HepG2 (cell line): ENCODE measurements at regions not wholly inside any gene's neighbourhood (a gene's known extent, or its start where the extent isn't known, plus 50 kb on each side); places are given as distances from the start of the nearest gene placed in this dataset.
A peak's percentile ranks its signal among the peaks of the same experiment; 100 is the strongest.

Experiments used
- ATF3 ChIP-seq: sonication (generic); formaldehyde crosslinking; IDR thresholded peaks from 2 replicates; pipeline ENCODE4 v1.4.0; 2020; ENCODE audit warnings: missing genetic modification reagents
- CHCHD3 ChIP-seq: sonication (generic); formaldehyde crosslinking; IDR thresholded peaks from 2 replicates; pipeline ENCODE4 v1.8.0; 2022; ENCODE audit warnings: mild to moderate bottlenecking, missing genetic modification reagents, moderate library complexity
- CREBL2 ChIP-seq: sonication (generic); formaldehyde crosslinking; IDR thresholded peaks from 2 replicates; pipeline ENCODE4 v1.8.1; 2023; ENCODE audit warnings: missing genetic modification reagents, mild to moderate bottlenecking, borderline replicate concordance
- FOXJ3 ChIP-seq: sonication (generic); formaldehyde crosslinking; IDR thresholded peaks from 2 replicates; pipeline ENCODE4 v1.4.0; 2020; ENCODE audit warnings: missing genetic modification reagents, mild to moderate bottlenecking, borderline replicate concordance
- GABPB1 ChIP-seq: IDR thresholded peaks from 2 replicates; pipeline ENCODE4 v1.6.1; 2016; ENCODE audit warnings: mild to moderate bottlenecking, missing genetic modification reagents, moderate library complexity, missing compliant biosample characterization
- GLMP ChIP-seq: sonication (generic); formaldehyde crosslinking; IDR thresholded peaks from 2 replicates; pipeline ENCODE4 v1.9.0; 2021; ENCODE audit warnings: missing genetic modification reagents, mild to moderate bottlenecking, borderline replicate concordance
- ISL2 ChIP-seq: sonication (generic); formaldehyde crosslinking; IDR thresholded peaks from 2 replicates; pipeline ENCODE4 v1.5.0; 2020; ENCODE audit warnings: missing genetic modification reagents
- JDP2 ChIP-seq: sonication (generic); formaldehyde crosslinking; IDR thresholded peaks from 2 replicates; pipeline ENCODE4 v1.8.1; 2022; ENCODE audit warnings: missing genetic modification reagents, borderline replicate concordance
- KDM2A ChIP-seq: sonication (generic); formaldehyde crosslinking; IDR thresholded peaks from 2 replicates; pipeline ENCODE4 v1.4.0; 2020; ENCODE audit warnings: low read depth, missing genetic modification reagents, borderline replicate concordance
- MTERF4 ChIP-seq: sonication (generic); formaldehyde crosslinking; IDR thresholded peaks from 2 replicates; pipeline ENCODE4 v1.8.0; 2023; ENCODE audit warnings: mild to moderate bottlenecking, missing genetic modification reagents
- NONO ChIP-seq, 2 experiments: fragments of 450-650 bp in 1 of 2; sonication (generic) in 1 of 2; formaldehyde crosslinking in 1 of 2; IDR thresholded peaks in 1 of 2; conservative IDR thresholded peaks in 1 of 2; 2 replicates each; pipeline versions ENCODE4 v1.6.1 to v1.8.0; 2017 to 2022; ENCODE audit warnings: mild to moderate bottlenecking in 1 of 2, missing genetic modification reagents in 1 of 2, moderate library complexity in 1 of 2
- PHF5A ChIP-seq: IDR thresholded peaks from one replicate; pipeline ENCODE4 v1.6.1; 2018; ENCODE audit warnings: low read depth, missing genetic modification reagents; ENCODE audit not compliant: unreplicated experiment
- SETDB1 ChIP-seq: sonication (generic); formaldehyde crosslinking; IDR thresholded peaks from 2 replicates; pipeline ENCODE4 v1.5.1; 2020; ENCODE audit warnings: missing genetic modification reagents, mild to moderate bottlenecking, borderline replicate concordance
- SIX4 ChIP-seq: sonication (generic); formaldehyde crosslinking; IDR thresholded peaks from 2 replicates; pipeline ENCODE4 v1.4.0; 2020; ENCODE audit warnings: missing genetic modification reagents
- SMARCE1 ChIP-seq: fragments of 450-650 bp; IDR thresholded peaks from 2 replicates; pipeline ENCODE4 v1.6.1; 2017; ENCODE audit warnings: borderline replicate concordance
- SYNCRIP ChIP-seq: fragments of 200-400 bp; formaldehyde crosslinking; IDR thresholded peaks from 2 replicates; pipeline ENCODE4 v1.6.1; 2018; ENCODE audit warnings: mild to moderate bottlenecking, low read depth, low read length; ENCODE audit not compliant: insufficient read depth
- TCF12 ChIP-seq, 2 experiments: fragments of 450-650 bp in 1 of 2; sonication (generic) in 1 of 2; formaldehyde crosslinking in 1 of 2; IDR thresholded peaks; 2 replicates each; pipeline versions ENCODE4 v1.6.1 to v1.8.0; 2017 to 2022; ENCODE audit warnings: antibody characterized with exemption in 1 of 2, mild to moderate bottlenecking in 1 of 2, missing genetic modification reagents in 1 of 2, moderate library complexity in 1 of 2
- TGIF2 ChIP-seq: IDR thresholded peaks from 2 replicates; pipeline ENCODE4 v1.6.1; 2016; ENCODE audit warnings: control low read depth, missing compliant biosample characterization
- ZBTB3 ChIP-seq: sonication (generic); formaldehyde crosslinking; IDR thresholded peaks from 2 replicates; pipeline ENCODE4 v1.4.0; 2020; ENCODE audit warnings: low read depth, mild to moderate bottlenecking, moderate library complexity, missing genetic modification reagents, borderline replicate concordance
- ZFP36L1 ChIP-seq: sonication (generic); formaldehyde crosslinking; IDR thresholded peaks from 2 replicates; pipeline ENCODE4 v1.8.0; 2022; ENCODE audit warnings: mild to moderate bottlenecking, missing genetic modification reagents, moderate library complexity
- ZNF10 ChIP-seq: sonication (generic); formaldehyde crosslinking; IDR thresholded peaks from 2 replicates; pipeline ENCODE4 v1.4.0; 2020; ENCODE audit warnings: mild to moderate bottlenecking, low read depth, missing genetic modification reagents, borderline replicate concordance
- ZNF33A ChIP-seq: sonication (generic); formaldehyde crosslinking; IDR thresholded peaks from 2 replicates; pipeline ENCODE4 v1.5.1; 2020; ENCODE audit warnings: missing genetic modification reagents, mild to moderate bottlenecking, moderate library complexity, borderline replicate concordance
- ZNF496 ChIP-seq: sonication (generic); formaldehyde crosslinking; IDR thresholded peaks from 2 replicates; pipeline ENCODE4 v1.8.1; 2023; ENCODE audit warnings: mild to moderate bottlenecking, moderate library complexity, missing genetic modification reagents; ENCODE audit not compliant: insufficient replicate concordance
- ZNF709 ChIP-seq: sonication (generic); formaldehyde crosslinking; IDR thresholded peaks from 2 replicates; pipeline ENCODE4 v1.5.0; 2020; ENCODE audit warnings: mild to moderate bottlenecking, missing genetic modification reagents
- ZNF710 ChIP-seq: sonication (generic); formaldehyde crosslinking; IDR thresholded peaks from 2 replicates; pipeline ENCODE4 v1.5.0; 2020; ENCODE audit warnings: mild to moderate bottlenecking, missing genetic modification reagents, borderline replicate concordance

- no peak for TF ChIP-seq ZNF710 (CRISPR knock-in tag)
- no peak for TF ChIP-seq CREBL2 (CRISPR knock-in tag)
- no peak for TF ChIP-seq TCF12 (IDR thresholded peaks at IDR 0.05)
- TF ChIP-seq TCF12 (CRISPR knock-in tag; IDR thresholded peaks at IDR 0.05), result no peak
- no peak for TF ChIP-seq ZNF10 (CRISPR knock-in tag)
- TF ChIP-seq FOXJ3 (CRISPR knock-in tag), result no peak
- TF ChIP-seq CHCHD3, result no peak
- no peak for TF ChIP-seq JDP2 (CRISPR knock-in tag)
- no peak for TF ChIP-seq PHF5A (CRISPR knock-in tag)
- no peak for TF ChIP-seq ZNF33A
- peak; percentile 73 for TF ChIP-seq KDM2A (CRISPR knock-in tag)
- no peak for TF ChIP-seq SYNCRIP
- no peak for TF ChIP-seq GLMP (CRISPR knock-in tag)
- TF ChIP-seq GABPB1 (CRISPR knock-in tag), result peak; percentile 45; the same call in 1 of the 2 replicates
- no peak for TF ChIP-seq TGIF2
- no peak for TF ChIP-seq SIX4
- TF ChIP-seq ATF3, result peak; percentile 29; the same call in 1 of the 2 replicates
- TF ChIP-seq ZBTB3 (CRISPR knock-in tag), result no peak
- TF ChIP-seq ZNF496, result no peak
- no peak for TF ChIP-seq MTERF4 (CRISPR knock-in tag)
- TF ChIP-seq NONO (IDR thresholded peaks at IDR 0.05), result no peak
- no peak for TF ChIP-seq NONO (CRISPR knock-in tag; conservative IDR thresholded peaks at IDR 0.05)
- TF ChIP-seq ISL2 (CRISPR knock-in tag), result no peak; the same call in 1 of the 2 replicates
- TF ChIP-seq SETDB1 (CRISPR knock-in tag), result no peak
- no peak for TF ChIP-seq ZNF709
- TF ChIP-seq SMARCE1, result no peak
- no peak for TF ChIP-seq ZFP36L1 (CRISPR knock-in tag)
Measured at GRCh38 chr14:76947078-76947837, 81.2 kb downstream of the IRF2BPL start (continued).
